ENCODE measurements at regions not wholly inside any gene's neighbourhood (a gene's known extent, or its start where the extent isn't known, plus 50 kb on each side); places are given as distances from the start of the nearest gene placed in this dataset.

DNA sequence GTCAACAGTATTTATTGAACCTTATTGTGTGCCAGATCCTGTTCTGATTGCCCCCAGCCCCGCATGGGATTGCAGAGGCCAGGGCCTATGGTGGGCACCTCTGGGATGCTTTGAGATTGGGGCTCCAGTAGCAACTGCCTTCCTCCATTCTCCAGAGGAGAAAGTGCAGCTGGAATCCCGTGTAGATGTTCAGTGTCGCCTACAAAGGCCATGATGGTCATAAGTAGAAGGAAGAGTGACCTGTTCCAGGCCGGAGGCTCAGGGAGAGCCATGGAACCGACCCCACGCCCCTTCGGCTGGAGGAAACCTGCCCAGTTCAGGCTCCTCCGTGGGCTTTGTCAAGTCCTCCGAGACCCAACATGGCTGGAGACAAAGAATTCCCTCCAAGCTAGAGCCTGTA is 287.5 kb downstream of the FBXW7 start:
- no peak overlapping the region for H3K4me3 ChIP-seq (ENCODE audit: low read depth, low read length)
- no peaks in the 10 kb centered on the region for H3K27me3 ChIP-seq (ENCODE audit: control insufficient read depth, insufficient read depth, low read length)
- H3K9ac ChIP-seq (ENCODE audit: low read depth, low read length), result no peak overlapping the region
- no peaks in the 10 kb centered on the region for H3K4me1 ChIP-seq (ENCODE audit: control insufficient read depth, insufficient read depth, low read length)
- H3K9me3 ChIP-seq (ENCODE audit: control insufficient read depth, insufficient read depth, low read length), result no peaks in the 10 kb centered on the region
- no peaks in the 10 kb centered on the region for H3K36me3 ChIP-seq (ENCODE audit: control insufficient read depth, insufficient read depth, low read length)

DNA sequence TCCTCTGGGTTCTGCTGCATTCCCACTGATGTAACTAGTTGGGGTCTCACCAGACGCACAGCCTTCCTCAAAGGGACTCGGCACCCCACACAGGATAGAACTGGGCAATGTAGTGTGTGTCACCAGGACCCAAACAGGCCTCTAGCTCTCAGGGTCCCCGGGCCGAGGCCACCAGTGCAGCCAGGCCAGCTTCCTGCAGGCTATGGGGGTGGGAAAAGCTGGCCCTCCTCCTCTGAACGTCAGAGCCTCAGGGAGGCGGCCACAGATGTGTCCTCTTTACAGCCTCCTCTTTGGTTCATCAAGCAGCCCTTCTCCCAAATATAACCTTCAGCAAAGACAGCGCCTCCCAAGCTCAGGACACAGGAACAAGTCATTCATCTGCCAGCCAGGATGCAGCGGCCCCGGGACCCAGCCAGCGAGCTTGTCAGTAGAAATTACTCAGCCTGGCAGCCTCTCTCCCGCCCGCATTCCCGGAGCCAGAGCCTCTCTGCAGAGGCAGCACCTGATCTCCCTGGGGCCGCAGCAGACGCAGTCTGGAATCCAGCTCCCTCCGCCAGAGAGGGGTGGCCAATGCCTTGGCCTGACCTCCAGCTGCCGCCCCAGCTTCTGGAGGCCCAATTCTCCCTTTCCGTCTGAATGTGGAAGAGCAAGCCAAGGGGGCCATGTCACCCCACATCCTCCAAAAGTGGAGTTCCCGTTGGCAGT is 288.5 kb downstream of the FBXW7 start:
- no peaks in the 10 kb centered on the region for H3K27me3 ChIP-seq (ENCODE audit: control insufficient read depth, insufficient read depth, low read length)
- no peaks in the 10 kb centered on the region for H3K9me3 ChIP-seq (ENCODE audit: control insufficient read depth, insufficient read depth, low read length)
- H3K4me3 ChIP-seq (ENCODE audit: low read depth, low read length), result no peak overlapping the region
- no peaks in the 10 kb centered on the region for H3K36me3 ChIP-seq (ENCODE audit: control insufficient read depth, insufficient read depth, low read length)
- no peak overlapping the region for H3K9ac ChIP-seq (ENCODE audit: low read depth, low read length)
- no peaks in the 10 kb centered on the region for H3K4me1 ChIP-seq (ENCODE audit: control insufficient read depth, insufficient read depth, low read length)

DNA sequence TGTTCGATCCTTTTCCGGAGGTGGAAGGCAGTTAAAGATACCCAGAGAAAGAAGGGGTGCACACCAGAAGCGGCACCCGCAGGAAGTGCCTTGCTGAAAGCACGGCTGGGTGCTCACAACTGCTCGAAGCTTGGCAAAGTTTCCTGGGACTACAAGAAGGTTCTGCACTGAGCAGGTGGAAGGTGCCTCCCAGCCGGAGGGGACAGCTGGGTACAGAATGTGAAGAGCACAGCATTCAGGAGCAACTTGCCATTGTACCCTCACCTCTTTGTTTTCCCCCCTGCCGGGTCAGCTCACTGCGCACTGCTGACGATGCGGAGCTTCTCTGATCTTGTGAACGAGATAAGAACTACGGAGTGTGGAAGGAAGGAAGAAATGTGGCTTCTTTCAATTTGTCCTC is 289.2 kb downstream of the FBXW7 start:
- Histone ChIP-seq H3K4me1 (ENCODE audit: control insufficient read depth, insufficient read depth, low read length) (no peaks in the 10 kb centered on the region), H3K27me3 (ENCODE audit: control insufficient read depth, insufficient read depth, low read length) (no peaks in the 10 kb centered on the region), H3K36me3 (ENCODE audit: control insufficient read depth, insufficient read depth, low read length) (no peaks in the 10 kb centered on the region), H3K9ac (ENCODE audit: low read depth, low read length) (no peak overlapping the region), H3K4me3 (ENCODE audit: low read depth, low read length) (no peak overlapping the region), H3K9me3 (ENCODE audit: control insufficient read depth, insufficient read depth, low read length) (no peaks in the 10 kb centered on the region)

DNA sequence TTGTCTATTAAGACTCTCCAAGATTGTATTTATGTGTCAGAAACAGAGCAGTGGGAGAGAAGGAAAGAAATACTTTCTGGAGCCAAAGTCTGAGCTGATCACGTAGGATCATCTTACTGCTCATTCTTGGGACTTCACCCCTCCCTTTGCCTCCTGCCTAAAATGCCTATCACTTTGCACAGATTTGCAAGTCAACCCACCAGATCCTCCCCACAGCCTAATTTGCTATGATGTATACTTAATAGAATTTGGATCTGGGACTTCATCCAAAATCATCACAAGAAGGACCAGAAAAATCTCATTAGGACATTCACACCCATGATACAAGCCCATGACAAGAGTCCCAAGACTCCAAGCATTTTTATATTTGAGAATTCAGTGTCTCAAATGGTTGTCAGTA is 290.2 kb downstream of the FBXW7 start:
- H3K36me3 ChIP-seq (ENCODE audit: control insufficient read depth, insufficient read depth, low read length), result no peaks in the 10 kb centered on the region
- H3K27me3 ChIP-seq (ENCODE audit: control insufficient read depth, insufficient read depth, low read length), result no peaks in the 10 kb centered on the region
- H3K4me3 ChIP-seq (ENCODE audit: low read depth, low read length), result no peak overlapping the region
- no peak overlapping the region for H3K9ac ChIP-seq (ENCODE audit: low read depth, low read length)
- no peaks in the 10 kb centered on the region for H3K4me1 ChIP-seq (ENCODE audit: control insufficient read depth, insufficient read depth, low read length)
- no peaks in the 10 kb centered on the region for H3K9me3 ChIP-seq (ENCODE audit: control insufficient read depth, insufficient read depth, low read length)

DNA sequence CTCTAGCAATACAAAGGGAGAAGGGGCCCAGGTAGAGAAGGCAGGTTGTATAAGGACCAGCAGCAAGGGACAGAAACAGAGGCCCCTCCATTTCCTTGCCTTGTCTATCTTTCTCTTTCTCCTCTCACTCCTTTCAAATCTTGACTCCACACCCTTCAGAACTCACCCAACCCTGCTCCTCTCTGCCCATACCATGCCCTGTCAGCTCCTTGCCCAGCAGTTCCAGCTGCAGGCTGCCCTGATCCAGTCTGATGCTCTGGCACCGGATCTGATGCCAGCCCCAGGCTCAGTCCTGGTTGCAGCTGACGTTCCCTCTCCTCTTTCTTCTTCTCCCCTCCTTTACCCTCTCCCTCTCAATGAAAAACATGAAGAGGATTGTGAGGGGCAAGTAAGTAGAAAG is 291.2 kb downstream of the FBXW7 start:
- Histone ChIP-seq H3K9ac (ENCODE audit: low read depth, low read length) (no peak overlapping the region), H3K9me3 (ENCODE audit: control insufficient read depth, insufficient read depth, low read length) (no peaks in the 10 kb centered on the region), H3K4me1 (ENCODE audit: control insufficient read depth, insufficient read depth, low read length) (no peaks in the 10 kb centered on the region), H3K36me3 (ENCODE audit: control insufficient read depth, insufficient read depth, low read length) (no peaks in the 10 kb centered on the region), H3K27me3 (ENCODE audit: control insufficient read depth, insufficient read depth, low read length) (no peaks in the 10 kb centered on the region), H3K4me3 (ENCODE audit: low read depth, low read length) (no peak overlapping the region)

DNA sequence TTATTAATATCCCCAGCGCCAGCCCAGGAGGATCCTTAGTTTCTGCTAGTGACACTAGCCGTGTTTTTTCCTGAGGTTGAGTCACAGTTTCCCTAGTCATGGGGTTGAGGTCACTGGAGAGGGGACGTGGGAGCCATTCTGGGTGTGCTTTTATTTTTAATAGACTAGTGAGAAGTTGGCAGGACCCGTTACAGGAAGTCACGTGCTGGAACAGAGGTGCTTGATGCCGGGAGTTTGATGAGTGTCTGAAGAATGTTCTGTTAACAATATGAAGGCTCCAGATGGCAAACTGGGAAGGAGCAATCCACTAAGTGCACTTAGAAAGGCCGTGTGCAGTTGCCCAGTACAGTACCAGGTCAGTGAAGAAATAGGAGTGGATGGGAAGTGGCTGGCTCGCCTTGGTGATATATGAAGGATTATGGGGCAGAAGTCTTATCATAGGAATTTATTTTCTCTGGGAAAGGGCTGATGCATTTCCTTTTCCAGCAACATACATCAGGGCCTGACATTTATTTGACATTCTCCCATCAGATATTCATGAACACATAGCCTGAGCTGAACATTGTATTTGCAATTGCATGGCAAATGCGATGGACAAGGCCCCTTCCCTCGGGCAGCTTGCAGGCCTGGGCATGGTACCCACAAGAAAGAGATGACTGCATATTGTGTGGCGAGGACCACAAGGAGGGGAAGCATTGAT is 291.8 kb downstream of the FBXW7 start:
- Histone ChIP-seq H3K36me3 (ENCODE audit: control insufficient read depth, insufficient read depth, low read length) (no peaks in the 10 kb centered on the region), H3K4me1 (ENCODE audit: control insufficient read depth, insufficient read depth, low read length) (no peaks in the 10 kb centered on the region), H3K27me3 (ENCODE audit: control insufficient read depth, insufficient read depth, low read length) (no peaks in the 10 kb centered on the region), H3K9ac (ENCODE audit: low read depth, low read length) (no peak overlapping the region), H3K9me3 (ENCODE audit: control insufficient read depth, insufficient read depth, low read length) (no peaks in the 10 kb centered on the region), H3K4me3 (ENCODE audit: low read depth, low read length) (no peak overlapping the region)

DNA sequence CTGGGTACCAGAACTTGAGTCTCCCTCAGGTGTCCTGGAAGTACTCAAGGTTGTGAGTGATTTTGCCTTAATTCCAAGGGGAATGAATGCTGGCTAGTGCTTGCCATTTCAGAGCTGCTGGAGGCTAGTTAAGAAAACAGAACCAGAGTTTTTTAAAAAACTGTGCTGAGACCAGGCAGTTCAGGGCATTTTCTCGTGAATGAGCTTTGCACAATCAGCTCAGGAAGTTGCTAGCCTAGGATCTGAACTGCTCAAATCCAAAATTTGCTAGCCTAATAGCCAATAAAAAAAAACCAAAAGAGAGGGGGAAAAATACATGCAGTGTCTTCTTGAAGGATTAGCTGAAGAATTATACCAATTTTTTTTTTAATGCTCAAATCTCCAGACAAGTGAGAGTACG is 292.7 kb downstream of the FBXW7 start:
- Histone ChIP-seq H3K9me3 (ENCODE audit: control insufficient read depth, insufficient read depth, low read length) (no peaks in the 10 kb centered on the region), H3K27me3 (ENCODE audit: control insufficient read depth, insufficient read depth, low read length) (no peaks in the 10 kb centered on the region), H3K4me3 (ENCODE audit: low read depth, low read length) (no peak overlapping the region), H3K9ac (ENCODE audit: low read depth, low read length) (no peak overlapping the region), H3K4me1 (ENCODE audit: control insufficient read depth, insufficient read depth, low read length) (no peaks in the 10 kb centered on the region), H3K36me3 (ENCODE audit: control insufficient read depth, insufficient read depth, low read length) (no peaks in the 10 kb centered on the region)

DNA sequence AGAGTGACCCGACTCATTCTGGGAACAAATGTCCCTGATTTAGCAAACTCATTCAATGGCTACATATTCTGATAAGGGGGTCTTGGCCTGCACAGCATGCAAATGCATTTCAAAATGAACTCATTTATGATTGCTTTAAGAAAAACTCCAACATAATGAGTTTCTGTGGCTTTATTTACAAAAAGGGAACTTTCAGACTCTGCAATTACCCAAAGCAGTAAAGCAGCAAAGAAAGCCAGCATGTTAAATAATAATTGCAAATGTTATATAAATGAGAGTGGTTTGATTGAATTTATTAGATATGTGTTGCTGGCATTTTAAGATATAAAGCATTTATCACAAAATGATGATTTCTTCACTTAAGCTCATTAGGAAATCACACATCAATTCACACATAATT is 295.7 kb downstream of the FBXW7 start:
- Histone ChIP-seq H3K27me3 (ENCODE audit: control insufficient read depth, insufficient read depth, low read length) (no peaks in the 10 kb centered on the region), H3K4me3 (ENCODE audit: low read depth, low read length) (no peak overlapping the region), H3K4me1 (ENCODE audit: control insufficient read depth, insufficient read depth, low read length) (no peaks in the 10 kb centered on the region), H3K9me3 (ENCODE audit: control insufficient read depth, insufficient read depth, low read length) (no peaks in the 10 kb centered on the region), H3K9ac (ENCODE audit: low read depth, low read length) (no peak overlapping the region), H3K36me3 (ENCODE audit: control insufficient read depth, insufficient read depth, low read length) (no peaks in the 10 kb centered on the region)

DNA sequence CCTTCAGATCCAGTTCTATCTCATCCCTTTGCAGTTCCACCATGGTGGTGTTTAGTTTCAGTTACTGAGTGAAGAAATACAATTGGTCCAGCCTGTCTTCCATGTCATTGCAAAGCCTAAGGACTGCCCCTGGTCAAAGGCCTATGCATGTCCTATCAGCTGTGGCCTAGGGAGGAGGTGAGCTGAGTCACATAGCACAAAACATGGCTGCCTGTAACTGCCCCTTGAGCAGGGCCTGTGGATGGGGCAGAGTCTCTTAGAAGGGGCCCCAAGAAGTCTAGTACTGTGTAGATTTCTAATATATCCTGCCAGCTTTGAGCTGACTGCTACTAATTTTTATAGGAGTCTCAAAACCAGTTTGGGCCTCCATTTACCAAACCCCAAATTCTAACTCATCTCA is 296.7 kb downstream of the FBXW7 start:
- H3K4me1 ChIP-seq (ENCODE audit: control insufficient read depth, insufficient read depth, low read length), result no peaks in the 10 kb centered on the region
- H3K9ac ChIP-seq (ENCODE audit: low read depth, low read length), result no peak overlapping the region
- H3K27me3 ChIP-seq (ENCODE audit: control insufficient read depth, insufficient read depth, low read length), result no peaks in the 10 kb centered on the region
- no peaks in the 10 kb centered on the region for H3K36me3 ChIP-seq (ENCODE audit: control insufficient read depth, insufficient read depth, low read length)
- no peak overlapping the region for H3K4me3 ChIP-seq (ENCODE audit: low read depth, low read length)
- no peaks in the 10 kb centered on the region for H3K9me3 ChIP-seq (ENCODE audit: control insufficient read depth, insufficient read depth, low read length)

DNA sequence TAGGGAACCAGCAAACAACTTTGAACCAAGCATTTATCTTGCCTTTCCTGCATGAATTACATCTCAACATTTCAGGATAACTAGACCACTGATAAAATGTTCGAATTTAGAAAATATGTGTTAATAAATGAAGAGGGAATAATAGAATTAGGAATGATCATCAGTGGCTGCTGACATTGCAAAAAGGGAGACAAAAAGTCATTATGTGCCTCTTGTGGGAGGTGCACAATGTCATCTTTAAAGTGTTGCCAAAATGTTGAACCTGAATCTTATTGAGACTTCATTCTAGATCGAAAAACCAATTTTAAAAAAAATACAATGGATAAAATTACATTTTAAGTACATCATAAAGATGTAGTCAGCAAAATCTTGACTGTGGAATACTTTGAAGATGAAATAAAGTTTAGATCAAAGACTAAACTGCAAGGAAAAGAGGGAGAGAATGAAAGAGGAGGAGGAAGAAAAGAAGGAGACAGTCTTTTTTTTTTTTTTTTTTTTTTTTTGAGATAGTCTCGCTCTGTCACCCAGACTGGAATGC is 299.3 kb downstream of the FBXW7 start:
- H3K9ac ChIP-seq (ENCODE audit: low read depth, low read length), result no peak overlapping the region
- no peaks in the 10 kb centered on the region for H3K4me1 ChIP-seq (ENCODE audit: control insufficient read depth, insufficient read depth, low read length)
- H3K36me3 ChIP-seq (ENCODE audit: control insufficient read depth, insufficient read depth, low read length), result no peaks in the 10 kb centered on the region
- no peak overlapping the region for H3K4me3 ChIP-seq (ENCODE audit: low read depth, low read length)
- no peaks in the 10 kb centered on the region for H3K9me3 ChIP-seq (ENCODE audit: control insufficient read depth, insufficient read depth, low read length)
- H3K27me3 ChIP-seq (ENCODE audit: control insufficient read depth, insufficient read depth, low read length), result no peaks in the 10 kb centered on the region

DNA sequence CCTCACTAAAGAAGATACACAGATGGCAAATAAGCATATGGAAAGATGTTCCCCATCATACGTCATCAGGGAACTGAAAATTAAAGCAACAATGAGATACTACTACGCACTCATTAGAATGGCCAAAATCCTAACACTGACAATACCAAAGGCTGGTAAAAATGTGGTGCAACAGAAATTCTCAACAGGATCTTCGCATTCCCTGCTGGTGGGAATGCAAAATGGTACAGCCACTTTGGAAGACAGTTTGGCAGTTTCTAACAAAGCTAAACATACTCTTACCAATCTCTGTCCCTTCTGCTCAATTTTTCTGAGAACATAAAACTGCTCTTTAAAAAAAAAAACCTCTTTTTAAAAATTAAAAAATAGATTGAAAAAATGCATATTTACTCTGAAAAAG is 300.2 kb downstream of the FBXW7 start:
- H3K4me1 ChIP-seq (ENCODE audit: control insufficient read depth, insufficient read depth, low read length), result no peaks in the 10 kb centered on the region
- H3K27me3 ChIP-seq (ENCODE audit: control insufficient read depth, insufficient read depth, low read length), result no peaks in the 10 kb centered on the region
- peaks cover 3% of the 10 kb centered on the region for H3K9me3 ChIP-seq (ENCODE audit: control insufficient read depth, insufficient read depth, low read length)
- H3K36me3 ChIP-seq (ENCODE audit: control insufficient read depth, insufficient read depth, low read length), result no peaks in the 10 kb centered on the region
- H3K4me3 ChIP-seq (ENCODE audit: low read depth, low read length), result no peak overlapping the region
- no peak overlapping the region for H3K9ac ChIP-seq (ENCODE audit: low read depth, low read length)

DNA sequence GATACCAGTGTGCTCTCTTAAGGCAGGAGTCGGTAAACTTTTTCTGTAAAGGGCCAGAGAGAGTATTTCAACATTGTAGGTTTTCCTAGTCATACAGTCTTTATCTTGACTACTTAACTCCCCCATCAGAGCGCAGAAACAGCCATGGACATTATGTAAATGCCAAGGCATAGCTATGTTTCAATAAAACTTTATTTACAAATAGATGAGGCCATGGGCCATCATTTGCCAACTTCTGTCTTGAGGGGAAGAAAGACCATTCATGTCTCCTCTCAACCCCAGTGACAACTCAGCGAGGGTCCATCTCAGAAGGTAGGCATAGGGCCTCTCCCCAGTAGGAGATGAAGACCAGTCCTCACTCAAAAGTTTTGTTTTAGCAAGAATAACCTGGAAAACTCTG is 301.3 kb downstream of the FBXW7 start:
- Histone ChIP-seq H3K9me3 (ENCODE audit: control insufficient read depth, insufficient read depth, low read length) (peaks cover 10% of the 10 kb centered on the region), H3K4me1 (ENCODE audit: control insufficient read depth, insufficient read depth, low read length) (no peaks in the 10 kb centered on the region), H3K4me3 (ENCODE audit: low read depth, low read length) (no peak overlapping the region), H3K9ac (ENCODE audit: low read depth, low read length) (no peak overlapping the region), H3K36me3 (ENCODE audit: control insufficient read depth, insufficient read depth, low read length) (no peaks in the 10 kb centered on the region), H3K27me3 (ENCODE audit: control insufficient read depth, insufficient read depth, low read length) (no peaks in the 10 kb centered on the region)
